ENCODE measurements at regions not wholly inside any gene's neighbourhood (a gene's known extent, or its start where the extent isn't known, plus 50 kb on each side); places are given as distances from the start of the nearest gene placed in this dataset.

DNA sequence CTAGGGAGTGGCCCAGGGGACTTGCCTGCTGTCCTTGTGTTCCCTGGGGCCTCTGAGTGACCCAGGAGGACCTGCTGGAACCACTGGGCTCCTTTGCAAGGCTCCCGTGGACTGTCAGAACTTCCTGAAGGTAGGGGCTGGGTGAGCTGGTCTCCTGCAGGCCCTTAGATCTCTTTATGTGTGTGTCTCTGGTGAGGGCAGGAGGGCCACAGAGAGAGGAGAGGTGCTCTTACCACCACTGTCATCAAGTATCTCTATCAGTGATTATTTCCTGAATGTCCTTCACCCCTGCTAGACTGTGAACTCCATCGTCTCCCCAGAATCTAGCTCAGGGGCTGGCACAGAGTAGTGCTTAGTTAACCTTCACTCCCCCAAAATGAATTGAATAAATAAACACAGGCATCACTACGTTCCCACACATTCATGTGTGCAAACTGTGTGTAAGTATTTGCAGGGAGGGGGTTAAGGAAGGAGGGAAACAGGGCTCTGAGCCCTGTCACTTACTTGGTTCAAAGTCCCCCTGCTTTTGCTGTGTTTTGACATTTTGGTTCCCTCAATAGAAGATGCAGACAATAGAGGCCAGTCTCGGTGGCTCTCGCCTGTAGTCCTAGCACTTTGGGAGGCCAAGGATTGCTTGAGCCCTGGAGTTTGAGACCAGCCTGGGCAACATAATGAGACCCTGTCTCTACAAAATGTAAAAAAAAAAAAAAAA, 100.8 kb upstream of the HAAO start:
- Mint-ChIP-seq H3K4me1 (ENCODE audit: low read depth) (no peaks in the 10 kb centered on the region), H3K4me3 (no peak overlapping the region), H3K27ac (no peak overlapping the region), H3K27me3 (no peaks in the 10 kb centered on the region), H3K9me3 (peaks cover 4% of the 10 kb centered on the region), H3K36me3 (ENCODE audit: low read depth) (no peaks in the 10 kb centered on the region)

DNA sequence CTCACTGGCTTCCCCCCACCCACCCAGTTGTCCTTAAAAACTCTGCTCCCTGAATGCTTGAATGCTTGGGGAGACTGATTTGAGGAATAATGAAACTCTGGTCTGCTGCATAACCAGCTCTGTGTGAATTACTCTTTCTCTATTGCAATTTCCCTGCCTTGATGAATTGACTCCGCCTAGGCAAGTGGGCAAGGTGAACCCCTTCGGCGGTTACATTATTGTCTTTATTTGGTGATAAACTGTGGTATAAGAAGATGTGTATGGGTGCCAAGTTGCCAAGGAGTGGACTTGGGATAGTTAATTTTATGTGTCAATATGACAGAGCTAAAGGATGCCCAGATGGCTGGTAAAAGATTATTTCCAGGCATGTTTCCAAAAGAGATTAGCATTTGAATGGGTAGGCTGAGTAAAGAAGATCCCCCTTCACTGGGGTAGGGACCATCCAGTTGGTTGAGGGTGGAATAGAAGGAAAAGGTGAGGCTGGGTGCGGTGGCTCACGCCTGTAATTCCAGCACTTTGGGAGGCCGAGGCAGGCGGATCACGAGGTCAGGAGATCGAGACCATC, 98.5 kb upstream of the HAAO start:
- H3K9me3 Mint-ChIP-seq, result peaks cover 4% of the 10 kb centered on the region
- no peak overlapping the region for H3K27ac Mint-ChIP-seq
- H3K36me3 Mint-ChIP-seq (ENCODE audit: low read depth), result no peaks in the 10 kb centered on the region
- no peaks in the 10 kb centered on the region for H3K4me1 Mint-ChIP-seq (ENCODE audit: low read depth)
- H3K27me3 Mint-ChIP-seq, result no peaks in the 10 kb centered on the region
- no peak overlapping the region for H3K4me3 Mint-ChIP-seq

DNA sequence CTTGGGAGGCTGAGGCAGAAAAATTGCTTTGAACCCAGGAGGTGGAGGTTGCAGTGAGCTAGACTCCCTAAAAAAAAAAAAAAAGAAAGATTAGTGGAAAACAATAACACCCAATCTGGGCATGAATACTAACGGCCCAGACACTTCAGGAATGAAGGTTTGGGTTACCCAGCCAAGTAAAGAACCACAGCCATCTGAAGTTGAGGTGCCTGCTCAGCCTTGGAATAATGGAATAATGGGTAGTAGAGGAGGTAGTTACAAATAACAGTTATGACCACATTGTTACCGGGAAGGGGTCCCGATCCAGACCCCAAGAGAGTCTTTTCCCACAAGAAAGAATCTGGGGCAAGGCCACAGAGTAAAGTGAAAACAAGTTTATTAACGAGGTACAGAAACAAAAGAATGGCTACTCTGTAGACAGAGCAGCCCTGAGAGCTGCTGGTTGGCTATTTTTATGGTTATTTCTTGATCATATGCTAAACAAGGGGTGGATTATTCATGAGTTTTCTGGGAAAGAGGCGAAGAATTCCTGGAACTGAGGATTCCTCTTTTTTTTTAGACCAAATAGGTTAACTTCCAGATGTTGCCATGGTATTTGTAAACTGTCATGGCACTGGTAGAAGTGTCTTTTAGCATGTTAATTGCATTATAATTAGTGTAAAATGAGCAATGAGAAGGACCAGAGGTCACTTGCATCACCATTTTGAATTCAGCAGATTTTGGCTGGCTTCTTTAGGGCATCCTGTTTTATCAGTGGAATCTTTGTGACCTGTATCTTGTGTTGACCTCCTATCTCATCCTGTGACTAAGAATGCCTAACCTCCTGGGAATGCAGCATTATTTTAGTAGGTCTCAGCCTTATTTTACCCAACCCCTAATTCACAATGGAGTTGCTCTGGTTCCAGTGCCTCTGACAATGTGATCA, 96.2 kb upstream of the HAAO start:
- Mint-ChIP-seq H3K4me1 (ENCODE audit: low read depth) (no peaks in the 10 kb centered on the region), H3K4me3 (no peak overlapping the region), H3K9me3 (peaks cover 4% of the 10 kb centered on the region), H3K27me3 (no peaks in the 10 kb centered on the region), H3K27ac (no peak overlapping the region), H3K36me3 (ENCODE audit: low read depth) (no peaks in the 10 kb centered on the region)

DNA sequence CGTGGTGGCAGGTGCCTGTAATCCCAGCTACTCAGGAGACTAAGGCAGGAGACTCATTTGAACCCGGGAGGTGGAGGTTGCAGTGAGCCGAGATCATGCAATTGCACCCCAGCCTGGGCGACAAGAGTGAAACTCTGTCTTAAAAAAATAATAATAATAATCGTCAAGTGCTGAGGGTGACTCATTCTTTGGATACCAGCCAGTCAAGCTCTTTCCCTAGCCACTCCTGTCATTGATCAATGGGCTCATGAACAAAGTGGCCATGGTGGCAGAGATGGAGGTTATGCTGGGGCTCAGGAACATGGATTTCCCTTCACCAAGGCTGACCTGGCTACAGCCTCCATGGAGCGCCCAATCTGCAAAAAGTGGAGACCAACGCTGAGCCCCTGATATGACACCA, 94.5 kb upstream of the HAAO start:
- Mint-ChIP-seq H3K27me3 (no peaks in the 10 kb centered on the region), H3K36me3 (ENCODE audit: low read depth) (no peaks in the 10 kb centered on the region), H3K27ac (no peak overlapping the region), H3K9me3 (peaks cover 4% of the 10 kb centered on the region), H3K4me1 (ENCODE audit: low read depth) (peaks cover 3% of the 10 kb centered on the region), H3K4me3 (no peak overlapping the region)

DNA sequence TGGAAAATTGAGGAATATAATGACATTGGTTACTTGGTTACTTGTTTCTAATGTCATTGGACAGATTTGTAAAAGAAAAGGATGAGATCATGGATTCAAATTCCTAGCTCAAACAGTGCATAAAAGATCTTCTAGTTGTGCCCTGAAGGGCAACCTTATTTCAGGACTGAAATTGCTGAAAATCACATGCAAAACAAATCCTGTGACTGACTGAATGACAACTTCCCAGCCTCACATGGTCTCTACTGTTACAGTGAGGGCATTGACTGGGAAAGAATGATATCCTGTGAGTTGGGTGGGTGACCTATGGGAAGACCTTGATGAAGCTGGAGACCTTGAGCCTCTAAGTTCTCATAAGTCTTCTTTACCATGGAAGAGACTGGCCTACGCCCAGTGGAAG, 90.4 kb upstream of the HAAO start:
- peaks cover 28% of the 10 kb centered on the region for H3K4me1 Mint-ChIP-seq (ENCODE audit: low read depth)
- H3K9me3 Mint-ChIP-seq, result no peaks in the 10 kb centered on the region
- H3K27ac Mint-ChIP-seq, result no peak overlapping the region
- no peaks in the 10 kb centered on the region for H3K27me3 Mint-ChIP-seq
- no peaks in the 10 kb centered on the region for H3K36me3 Mint-ChIP-seq (ENCODE audit: low read depth)
- no peak overlapping the region for H3K4me3 Mint-ChIP-seq

DNA sequence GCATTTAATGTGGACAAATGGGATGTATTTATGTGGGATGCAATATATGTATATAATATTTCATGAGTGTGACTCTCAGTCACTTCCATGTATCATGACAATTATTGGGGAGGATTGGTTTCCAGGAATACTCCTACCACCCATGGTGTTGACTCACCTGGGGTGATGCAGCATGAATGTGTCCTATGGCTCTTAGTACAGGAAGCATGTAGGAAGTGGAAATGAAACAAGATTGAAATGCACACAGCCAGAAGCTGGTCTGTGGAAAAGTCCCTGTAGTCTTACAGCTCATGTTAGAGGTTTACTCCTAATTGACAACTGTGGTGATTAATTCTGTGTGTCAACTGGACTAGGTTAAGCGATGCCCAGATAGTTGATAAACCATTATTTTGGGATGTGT, 89.3 kb upstream of the HAAO start:
- Mint-ChIP-seq H3K4me3 (no peak overlapping the region), H3K27ac (no peak overlapping the region), H3K27me3 (no peaks in the 10 kb centered on the region), H3K4me1 (ENCODE audit: low read depth) (peaks cover 28% of the 10 kb centered on the region), H3K36me3 (ENCODE audit: low read depth) (no peaks in the 10 kb centered on the region), H3K9me3 (no peaks in the 10 kb centered on the region)

DNA sequence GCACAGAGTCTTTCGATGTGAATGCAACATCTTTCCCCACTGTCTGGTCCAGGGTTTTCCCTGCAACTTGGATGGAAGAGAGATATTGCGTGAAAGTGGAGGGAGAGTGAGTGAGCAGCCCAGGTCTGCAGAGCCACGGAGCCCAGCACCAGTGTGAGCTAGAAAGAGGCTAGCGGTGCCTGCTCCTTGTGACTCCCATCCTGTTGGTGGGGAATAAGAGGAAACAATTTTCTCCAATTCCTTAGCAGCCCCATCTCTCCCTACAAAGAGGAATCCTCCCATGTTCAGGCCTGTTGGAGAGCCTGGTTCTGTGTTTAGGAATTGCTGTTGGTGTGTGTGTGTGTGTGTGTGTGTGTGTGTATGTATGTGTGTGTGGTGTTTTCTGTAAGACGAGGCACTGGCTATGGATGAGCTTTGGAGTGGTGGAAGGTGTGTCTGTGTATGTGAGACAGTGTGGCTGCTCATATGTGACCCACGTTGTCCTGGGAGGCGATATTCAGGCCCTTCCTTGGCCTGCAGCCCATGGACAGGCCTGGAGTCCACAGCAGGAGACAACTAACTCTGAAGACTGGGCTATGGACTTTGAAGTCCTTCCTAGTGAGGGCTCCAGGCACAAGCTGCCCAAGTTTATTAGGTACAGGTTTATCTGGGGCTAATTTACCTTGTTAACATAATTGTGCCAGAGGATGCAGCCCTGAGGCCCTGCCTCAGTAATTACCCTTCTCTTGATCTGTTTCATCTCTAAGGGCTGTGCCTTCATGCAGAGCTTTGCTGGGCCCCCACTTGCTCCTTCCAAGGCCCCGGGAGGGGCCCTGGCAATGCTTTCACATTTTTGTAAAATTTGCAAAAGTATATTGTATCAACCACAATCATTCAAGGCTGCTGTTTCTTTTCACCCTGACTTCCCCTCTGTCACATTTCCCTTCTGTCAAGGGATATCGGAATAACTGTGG, 88.6 kb upstream of the HAAO start:
- H3K27ac Mint-ChIP-seq, result no peak overlapping the region
- no peaks in the 10 kb centered on the region for H3K27me3 Mint-ChIP-seq
- no peaks in the 10 kb centered on the region for H3K9me3 Mint-ChIP-seq
- no peaks in the 10 kb centered on the region for H3K36me3 Mint-ChIP-seq (ENCODE audit: low read depth)
- H3K4me3 Mint-ChIP-seq, result no peak overlapping the region
- peaks cover 28% of the 10 kb centered on the region for H3K4me1 Mint-ChIP-seq (ENCODE audit: low read depth)

DNA sequence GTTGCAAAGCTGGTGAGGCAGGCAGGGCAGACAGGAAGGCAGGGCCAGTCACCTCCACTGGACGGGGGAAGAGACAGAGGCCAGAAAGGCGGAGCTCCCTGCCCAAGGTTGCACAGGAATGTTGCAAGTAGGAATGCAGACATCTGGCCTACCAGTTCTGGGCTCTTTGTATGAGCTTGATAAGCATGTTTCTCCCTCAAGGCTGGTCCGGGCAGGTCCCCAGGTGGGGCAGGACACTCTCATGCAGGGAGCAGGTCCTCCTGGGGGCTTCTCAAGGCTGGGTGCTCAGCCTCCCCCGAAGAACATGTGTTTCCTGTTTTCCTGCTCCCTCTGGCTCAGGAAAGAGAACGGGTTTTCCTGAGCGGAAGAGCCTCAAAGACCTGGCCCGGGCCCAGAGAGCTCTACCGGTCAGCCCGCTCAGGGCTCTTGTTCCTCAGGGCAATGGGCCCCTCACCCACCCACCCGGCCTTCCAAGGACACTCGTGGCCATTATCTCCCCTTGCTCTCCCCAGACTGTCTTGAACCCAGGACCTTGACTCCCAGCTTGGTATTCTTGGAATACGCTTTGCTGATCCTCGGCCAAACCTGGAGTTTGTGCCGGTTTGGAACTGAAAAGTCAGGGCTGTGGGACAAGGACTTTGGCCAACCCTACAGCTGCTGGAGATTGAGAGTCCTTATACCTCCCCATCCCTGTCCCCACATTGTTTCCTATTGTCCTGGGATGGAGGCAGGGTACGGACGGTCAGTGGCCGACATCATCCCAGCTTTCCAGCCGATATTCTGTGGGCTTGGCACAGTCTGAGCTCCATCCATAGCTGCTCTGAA, 87.7 kb upstream of the HAAO start:
- Mint-ChIP-seq H3K4me1 (ENCODE audit: low read depth) (peaks cover 28% of the 10 kb centered on the region), H3K4me3 (no peak overlapping the region), H3K27me3 (no peaks in the 10 kb centered on the region), H3K36me3 (ENCODE audit: low read depth) (no peaks in the 10 kb centered on the region), H3K27ac (no peak overlapping the region), H3K9me3 (no peaks in the 10 kb centered on the region)

DNA sequence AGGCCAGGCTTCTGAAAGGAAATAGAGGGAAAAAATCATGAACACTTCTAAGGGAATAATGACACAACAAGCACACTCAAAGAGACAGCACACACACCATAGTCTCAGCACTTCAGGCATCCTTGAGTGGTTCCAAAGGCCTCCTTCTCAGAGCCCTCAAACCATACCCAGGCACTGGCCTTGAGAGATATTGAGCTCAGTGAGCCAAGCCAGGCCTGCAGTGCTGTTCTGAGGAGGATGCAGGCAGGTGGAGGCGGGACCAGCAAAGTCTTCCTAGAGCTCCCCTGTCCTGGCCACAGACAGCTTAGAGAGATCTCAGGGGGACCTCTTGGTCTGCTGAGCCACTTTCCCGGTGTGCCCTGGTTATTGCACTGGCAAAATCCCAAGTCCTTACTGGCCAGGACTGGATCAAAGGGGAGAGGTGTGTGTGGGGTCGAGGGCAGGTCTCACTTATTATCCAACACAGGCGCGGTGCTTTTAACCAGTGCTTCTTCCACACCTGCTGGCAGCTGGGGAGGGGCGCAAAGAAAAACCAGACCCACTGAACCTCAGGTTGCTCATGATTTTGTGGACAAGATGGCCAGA, 86.8 kb upstream of the HAAO start:
- Mint-ChIP-seq H3K27me3 (no peaks in the 10 kb centered on the region), H3K4me3 (no peak overlapping the region), H3K36me3 (ENCODE audit: low read depth) (no peaks in the 10 kb centered on the region), H3K4me1 (ENCODE audit: low read depth) (peaks cover 28% of the 10 kb centered on the region), H3K27ac (peak overlapping the region; percentile 78), H3K9me3 (no peaks in the 10 kb centered on the region)

DNA sequence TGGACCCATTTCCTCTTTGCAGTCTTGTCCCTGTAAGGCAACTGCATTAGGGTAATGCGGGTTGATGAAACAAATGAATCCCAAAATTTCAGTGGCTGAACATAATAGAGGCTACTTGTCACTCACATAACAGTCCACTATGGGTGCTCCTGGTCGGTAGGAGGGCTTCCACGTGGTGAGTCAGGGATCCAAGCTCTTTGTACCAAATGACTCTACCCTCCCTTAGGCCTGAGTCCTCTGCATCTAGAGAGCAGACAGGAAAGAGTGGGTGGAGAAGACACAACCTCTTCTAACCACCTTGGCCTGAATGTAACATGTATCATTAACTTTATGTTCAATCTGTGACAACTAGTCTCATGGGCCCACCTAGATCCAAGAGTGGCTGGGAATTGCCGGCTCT, 86.2 kb upstream of the HAAO start:
- peak overlapping the region; percentile 78 for H3K27ac Mint-ChIP-seq

DNA sequence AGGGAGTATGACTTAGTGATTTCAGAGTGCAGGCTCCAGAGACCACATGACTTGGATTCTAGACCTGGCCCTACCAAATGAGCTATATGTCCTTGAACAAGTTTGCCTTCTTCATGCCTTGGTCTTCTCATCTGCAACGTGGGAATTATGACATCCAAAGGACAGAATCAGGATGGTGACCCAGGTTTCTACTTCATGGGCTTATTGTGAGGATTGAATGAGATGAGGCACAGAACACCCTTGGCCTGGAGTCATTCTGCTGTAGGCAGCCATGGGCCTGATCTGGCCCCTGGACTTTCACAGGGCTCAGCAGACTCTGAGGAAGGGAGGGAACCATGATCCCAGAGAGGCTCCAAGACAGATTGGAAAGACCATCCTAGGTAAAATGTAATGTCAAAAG, 85.6 kb upstream of the HAAO start:
- H3K4me1 Mint-ChIP-seq (ENCODE audit: low read depth), result peaks cover 28% of the 10 kb centered on the region
- no peak overlapping the region for H3K27ac Mint-ChIP-seq
- no peak overlapping the region for H3K4me3 Mint-ChIP-seq
- no peaks in the 10 kb centered on the region for H3K9me3 Mint-ChIP-seq
- no peaks in the 10 kb centered on the region for H3K36me3 Mint-ChIP-seq (ENCODE audit: low read depth)
- no peaks in the 10 kb centered on the region for H3K27me3 Mint-ChIP-seq

More for the DNA sequence above, 86.2 kb upstream of the HAAO start:
- H3K4me3 Mint-ChIP-seq, result no peak overlapping the region
- H3K9me3 Mint-ChIP-seq, result no peaks in the 10 kb centered on the region
- H3K36me3 Mint-ChIP-seq (ENCODE audit: low read depth), result no peaks in the 10 kb centered on the region
- peaks cover 28% of the 10 kb centered on the region for H3K4me1 Mint-ChIP-seq (ENCODE audit: low read depth)
- H3K27me3 Mint-ChIP-seq, result no peaks in the 10 kb centered on the region

DNA sequence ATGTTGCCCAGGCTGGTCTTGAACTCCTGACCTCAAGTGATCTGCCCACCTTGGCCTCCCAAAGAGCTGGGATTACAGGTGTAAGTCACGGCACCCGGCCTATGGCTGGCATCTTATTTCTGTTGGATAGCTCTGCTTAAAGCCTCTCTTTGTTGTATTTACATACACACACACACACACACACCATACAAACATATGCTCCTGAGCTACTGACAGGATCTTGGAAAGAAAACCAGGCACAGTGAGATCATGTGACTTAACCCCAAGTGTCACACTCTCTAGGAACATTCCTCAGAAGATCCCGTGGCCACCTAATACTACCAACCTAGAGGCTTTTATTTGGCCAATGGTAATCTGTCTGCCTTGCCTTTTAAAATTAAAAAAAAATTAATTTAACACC, 85.1 kb upstream of the HAAO start:
- Mint-ChIP-seq H3K27ac (no peak overlapping the region), H3K36me3 (ENCODE audit: low read depth) (no peaks in the 10 kb centered on the region), H3K4me1 (ENCODE audit: low read depth) (peaks cover 28% of the 10 kb centered on the region), H3K27me3 (no peaks in the 10 kb centered on the region), H3K4me3 (no peak overlapping the region), H3K9me3 (no peaks in the 10 kb centered on the region)

DNA sequence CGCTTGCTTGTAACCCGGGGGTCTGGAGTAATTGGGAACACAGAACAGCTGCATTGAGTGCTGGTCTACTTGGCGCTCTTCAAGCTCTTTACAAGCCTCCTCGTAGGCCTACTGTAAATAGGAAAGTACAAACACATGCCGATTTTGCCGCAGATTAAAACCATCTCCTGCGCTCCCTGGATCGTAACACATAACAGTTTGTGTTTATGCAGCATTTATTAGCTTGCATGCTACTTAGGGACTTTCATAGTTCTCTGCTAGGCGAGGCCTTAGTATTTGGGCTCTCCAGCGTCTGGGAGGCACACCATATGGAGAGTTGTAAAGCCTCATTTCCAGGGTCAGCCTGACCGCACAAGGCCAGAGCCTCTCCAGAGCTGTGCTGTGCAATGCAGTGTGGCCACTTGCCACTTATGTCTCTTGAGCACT, 84.0 kb upstream of the HAAO start:
- no peaks in the 10 kb centered on the region for H3K36me3 Mint-ChIP-seq (ENCODE audit: low read depth)
- no peaks in the 10 kb centered on the region for H3K9me3 Mint-ChIP-seq
- H3K4me1 Mint-ChIP-seq (ENCODE audit: low read depth), result peaks cover 20% of the 10 kb centered on the region

More for the DNA sequence above, 84.0 kb upstream of the HAAO start:
- H3K4me3 Mint-ChIP-seq, result no peak overlapping the region
- no peaks in the 10 kb centered on the region for H3K27me3 Mint-ChIP-seq
- no peak overlapping the region for H3K27ac Mint-ChIP-seq
